NCI-H128 (cell line): ENCODE measurements at regions not wholly inside any gene's neighbourhood (a gene's known extent, or its start where the extent isn't known, plus 50 kb on each side); places are given as distances from the start of the nearest gene placed in this dataset.
"Not testable (repeated sequence)": the region's sequence is repeated elsewhere in the genome, so short reads cannot be mapped to it uniquely, and the experiment has no call there.

Source experiments
- DNase-seq: peaks from one replicate; lab custom pipeline; 2025; ENCODE audit not compliant: unreplicated experiment; lab: John Stamatoyannopoulos, UW

DNA sequence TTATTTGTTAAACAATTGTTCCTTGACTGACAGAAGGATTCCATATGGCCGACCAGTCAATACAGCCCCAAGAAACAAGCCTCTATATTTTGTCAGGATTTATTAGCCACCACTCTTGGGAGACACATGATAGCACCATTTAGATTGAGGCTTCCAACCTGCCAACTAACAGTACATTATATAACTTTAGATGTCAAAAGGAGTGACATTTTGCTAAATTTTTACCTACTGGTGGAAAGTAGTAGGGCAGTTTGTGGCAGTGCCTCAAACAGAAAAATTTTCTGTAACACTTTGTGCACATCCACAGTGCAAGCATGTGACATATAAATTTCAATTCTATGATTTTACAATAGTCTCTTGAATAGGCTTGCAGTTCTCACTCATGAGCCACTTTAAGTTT lies 464.0 kb downstream of the TRIB2 start:
- DNase-seq: no peak

GRCh38 chr2:13193075-13193474 lies 476.3 kb downstream of the TRIB2 start:
- DNase-seq: no peak

- no peak for DNase-seq
Measured at GRCh38 chr2:13193900-13194299, 477.2 kb downstream of the TRIB2 start.

GRCh38 chr2:13195270-13195669 lies 478.5 kb downstream of the TRIB2 start:
- DNase-seq: no peak

- DNase-seq: no peak
Measured at GRCh38 chr2:13197248-13197647, 480.5 kb downstream of the TRIB2 start.

GRCh38 chr2:13201924-13202323 lies 485.2 kb downstream of the TRIB2 start:
- no peak for DNase-seq

DNA sequence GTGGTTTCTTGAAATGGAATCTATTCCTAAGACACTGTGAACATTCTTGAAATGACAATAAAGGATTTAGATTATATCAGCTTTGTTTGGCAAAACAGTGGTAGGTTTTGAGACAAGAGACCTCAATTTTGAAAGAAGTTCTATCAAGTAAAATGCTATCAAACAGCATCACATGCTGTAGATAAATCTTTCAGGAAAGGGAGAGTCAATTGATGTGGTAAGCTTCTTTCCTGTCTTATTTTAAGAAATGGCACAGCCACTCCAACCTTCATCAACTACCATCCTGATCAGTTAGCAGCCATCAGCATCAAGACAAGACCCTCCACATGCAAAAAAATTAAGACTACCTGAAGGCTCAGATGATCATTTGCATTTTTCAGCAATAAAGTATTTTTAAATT lies 495.4 kb downstream of the TRIB2 start:
- DNase-seq: no peak

- no peak for DNase-seq
Measured at GRCh38 chr2:13218205-13218604, 501.5 kb downstream of the TRIB2 start.

- peak; percentile 41 for DNase-seq
Measured at GRCh38 chr2:13227578-13227977, 510.8 kb downstream of the TRIB2 start.

DNA sequence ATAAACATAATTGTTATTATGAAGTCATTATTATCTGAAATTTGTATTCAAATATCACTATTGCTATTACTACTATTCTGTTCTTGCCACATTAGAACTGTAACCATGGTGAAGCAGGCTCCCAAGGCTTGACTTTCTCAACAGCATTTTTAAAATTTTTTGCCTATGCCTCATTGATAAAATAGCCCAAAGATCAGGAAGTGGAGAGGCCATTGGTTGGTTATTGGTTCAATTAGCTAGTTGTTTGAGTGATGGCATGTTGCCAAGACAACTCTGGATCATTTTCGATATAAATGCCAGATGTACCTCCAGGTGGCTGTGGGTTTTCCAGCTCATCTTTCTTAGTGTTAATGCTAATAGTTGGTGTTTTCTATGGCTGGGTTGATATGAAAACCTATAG lies 513.5 kb downstream of the TRIB2 start:
- DNase-seq: no peak

GRCh38 chr2:13240061-13240460 lies 523.3 kb downstream of the TRIB2 start:
- DNase-seq: no peak

DNA sequence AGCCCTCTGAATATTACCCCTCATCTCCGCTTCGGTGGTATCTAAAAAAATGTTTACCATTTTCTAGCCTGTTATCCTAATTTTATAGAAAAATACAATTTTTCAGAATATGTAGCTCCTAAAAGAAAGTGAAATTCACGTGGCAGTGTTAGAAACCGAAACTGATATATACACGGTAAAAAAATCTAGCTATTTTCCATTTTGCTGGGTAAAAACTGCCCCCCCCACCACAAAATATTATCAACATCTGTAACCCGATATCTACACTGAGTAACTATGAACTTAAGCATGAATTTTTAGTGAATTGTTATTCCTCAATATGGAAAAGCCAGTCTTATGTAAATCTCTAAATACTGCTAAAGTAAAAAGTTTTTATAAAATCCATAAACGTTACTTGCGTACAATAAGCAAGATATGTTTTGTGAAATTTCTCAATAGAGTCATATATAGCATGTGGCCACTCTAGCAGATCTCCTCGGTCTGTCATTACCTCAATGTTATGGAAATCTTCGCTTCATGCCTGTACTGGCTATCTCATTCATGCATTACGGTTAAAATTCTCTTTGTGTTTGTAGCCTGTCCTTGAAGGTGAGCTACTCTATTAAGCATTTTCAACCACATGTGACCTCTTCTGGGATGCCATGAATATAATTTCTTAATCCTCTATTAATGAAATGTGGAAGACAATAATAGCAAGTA lies 524.2 kb downstream of the TRIB2 start:
- DNase-seq: no peak

DNA sequence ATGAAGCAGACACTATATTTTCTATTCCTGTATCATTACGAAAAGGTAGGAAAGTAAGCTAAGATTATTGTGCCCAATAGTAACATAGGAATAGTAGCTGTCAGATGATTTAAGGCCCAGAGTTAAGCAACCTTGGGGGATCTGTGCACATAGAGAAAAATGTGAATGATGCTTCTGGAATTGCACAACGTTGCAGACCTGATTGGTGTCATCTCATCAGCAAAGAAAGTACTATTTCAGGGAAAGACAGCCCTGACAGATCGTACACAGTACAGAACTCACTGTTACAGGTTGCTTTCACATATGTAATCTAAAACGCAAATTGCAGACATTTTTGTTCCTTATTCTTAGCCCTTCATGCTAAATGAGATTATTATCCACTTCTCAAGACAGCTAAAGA lies 535.9 kb downstream of the TRIB2 start:
- DNase-seq: no peak

DNA sequence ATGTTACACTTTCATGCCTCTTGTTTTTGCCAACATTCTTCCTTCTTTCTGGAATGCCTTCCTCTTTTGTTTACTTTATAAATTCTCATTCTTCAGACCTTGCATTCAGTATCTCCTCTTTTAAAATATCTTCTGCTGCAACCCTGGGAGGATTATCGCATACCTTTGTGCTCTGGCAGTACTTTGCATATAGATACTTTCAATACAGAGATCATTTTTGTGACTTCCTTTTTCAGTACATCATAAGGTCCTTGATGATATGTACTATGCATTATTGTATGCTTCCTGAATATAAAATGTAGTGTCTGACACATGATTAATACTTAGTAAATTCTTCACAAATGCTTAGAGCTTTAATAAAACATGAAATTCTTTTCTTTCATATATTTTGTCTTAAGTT lies 538.7 kb downstream of the TRIB2 start:
- DNase-seq: no peak

DNA sequence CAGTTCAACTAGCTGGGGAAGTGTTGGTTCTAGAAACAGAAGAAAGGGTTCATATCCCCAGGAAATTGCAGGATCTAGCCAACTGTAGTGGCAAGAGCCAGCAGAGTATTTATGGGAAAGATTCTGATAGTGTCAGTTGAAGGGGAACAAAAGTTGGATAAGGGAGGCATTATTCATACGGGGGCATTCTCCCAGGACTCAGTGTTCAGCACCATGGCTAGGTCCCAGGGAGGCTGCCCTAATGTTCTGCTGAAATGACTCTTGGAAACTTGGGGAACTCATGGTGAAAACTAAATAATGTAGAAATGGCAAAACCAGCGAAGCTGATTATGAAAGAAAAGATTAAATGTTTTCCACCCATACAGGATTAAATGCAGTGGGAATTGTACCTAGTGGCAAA lies 543.7 kb downstream of the TRIB2 start:
- DNase-seq: no peak

DNA sequence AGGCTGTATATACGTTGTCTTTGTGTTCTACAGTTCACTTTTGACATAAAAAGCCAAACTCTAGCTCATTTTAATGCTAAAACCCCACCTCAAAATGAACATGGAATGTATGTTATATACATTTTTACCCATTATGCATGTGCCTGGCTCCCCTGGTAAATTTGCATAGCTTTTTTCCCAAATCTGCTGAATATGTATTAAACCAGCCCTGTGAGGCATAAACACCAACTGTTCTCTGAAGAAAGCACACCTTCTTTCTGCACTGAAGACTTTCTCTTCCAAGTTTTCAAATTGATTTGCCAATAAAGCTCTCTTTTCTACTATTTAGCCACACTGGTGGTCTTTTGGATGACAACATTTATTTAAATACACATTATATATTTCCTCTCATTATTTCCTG lies 549.4 kb downstream of the TRIB2 start:
- DNase-seq: no peak

DNA sequence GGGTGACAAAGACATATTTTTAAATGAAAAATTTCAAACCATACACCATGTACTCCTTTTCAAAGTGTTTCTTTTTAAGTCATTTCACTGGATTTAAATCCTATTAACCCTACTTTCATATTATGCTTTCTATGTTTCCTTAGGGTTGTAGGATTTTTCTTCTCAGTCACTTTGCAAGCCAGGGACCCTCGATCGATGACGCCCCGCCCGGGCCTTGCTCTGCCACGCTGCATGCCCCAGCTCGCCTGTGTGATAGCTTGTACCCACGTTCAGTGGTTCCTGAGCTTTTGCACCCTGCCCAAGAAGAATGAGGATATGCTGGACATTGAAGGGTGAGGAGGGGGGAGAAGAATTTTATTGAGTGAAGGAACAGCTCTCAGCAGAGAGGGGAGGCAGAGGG lies 568.0 kb downstream of the TRIB2 start:
- DNase-seq: no peak

DNA sequence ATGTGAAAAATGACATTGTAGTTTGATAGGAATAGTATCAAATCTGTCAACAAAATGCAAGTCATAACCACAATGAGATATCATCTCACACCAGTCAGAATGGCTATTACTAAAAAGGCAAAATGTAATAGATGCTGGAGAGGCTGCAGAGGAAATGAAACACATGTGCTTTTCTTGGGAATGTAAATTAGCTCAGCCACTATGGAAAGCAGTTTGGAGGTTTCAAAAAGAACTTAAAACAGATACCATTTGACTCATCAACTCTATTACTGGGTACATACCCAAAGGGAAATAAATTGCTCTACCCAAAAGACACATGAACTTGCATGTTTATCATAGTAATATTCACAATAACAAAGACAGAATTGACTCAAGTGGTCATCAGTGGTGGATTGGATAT lies 572.6 kb downstream of the TRIB2 start:
- DNase-seq: no peak

GRCh38 chr2:13308478-13308805 lies 591.7 kb downstream of the TRIB2 start:
- DNase-seq: not testable (repeated sequence)

- DNase-seq: no peak
Measured at GRCh38 chr2:13308989-13309388, 592.3 kb downstream of the TRIB2 start.

DNA sequence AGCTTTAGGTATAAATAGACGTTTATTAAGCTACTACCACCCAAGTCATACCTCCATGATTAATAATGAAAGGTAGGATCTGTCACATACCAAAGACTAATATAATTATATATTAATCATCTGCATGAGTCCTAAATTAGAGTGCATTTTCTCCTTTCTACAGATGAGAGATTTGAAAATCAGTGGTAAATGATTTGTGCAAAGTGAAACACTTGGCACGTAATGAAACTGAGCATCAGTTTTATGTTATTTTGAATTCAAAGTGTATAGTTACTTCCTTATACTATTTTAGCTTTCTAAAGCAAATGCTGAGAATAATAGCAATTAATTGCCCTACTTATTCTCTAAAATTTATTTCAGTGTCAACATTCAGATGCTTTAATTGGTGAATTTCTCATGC lies 615.3 kb downstream of the TRIB2 start:
- DNase-seq: no peak

DNA sequence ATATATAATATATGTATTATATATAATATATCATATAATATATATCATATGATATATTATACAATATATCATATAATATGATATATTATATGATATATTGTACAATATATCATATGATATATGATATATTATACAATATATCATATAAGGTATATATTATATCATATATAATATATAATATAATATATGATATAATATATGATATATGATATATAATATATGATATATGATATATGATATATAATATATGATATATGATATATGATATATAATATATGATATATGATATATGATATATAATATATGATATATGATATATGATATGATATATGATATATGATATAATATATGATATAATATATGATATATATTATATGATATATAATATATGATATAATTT lies 617.3 kb downstream of the TRIB2 start:
- DNase-seq: not testable (repeated sequence)

DNA sequence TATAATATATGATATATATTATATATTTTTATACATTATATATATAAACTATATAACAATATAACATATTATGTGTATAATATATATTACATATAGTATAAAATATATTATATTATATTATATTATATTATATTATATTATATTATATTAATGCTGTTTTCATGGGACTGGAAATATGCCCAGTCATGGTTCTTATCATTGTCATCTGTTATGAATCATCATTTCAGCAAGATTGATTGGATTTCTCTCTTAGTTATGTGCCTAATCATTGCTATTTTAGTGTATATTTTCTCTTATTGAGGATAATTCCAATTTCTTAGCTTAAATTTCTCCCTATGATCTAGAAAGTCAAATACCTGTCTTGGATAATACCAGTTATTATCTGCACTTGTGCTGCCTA lies 617.8 kb downstream of the TRIB2 start:
- DNase-seq: no peak
